CMK (cell line): ENCODE measurements at regions not wholly inside any gene's neighbourhood (a gene's known extent, or its start where the extent isn't known, plus 50 kb on each side); places are given as distances from the start of the nearest gene placed in this dataset.
"Not testable (repeated sequence)": the region's sequence is repeated elsewhere in the genome, so short reads cannot be mapped to it uniquely, and the experiment has no call there.

Source experiments
- DNase-seq: peaks from one replicate; pipeline ENCODE4 v3.0.0-alpha.2; 2010; ENCODE audit warnings: low read depth

- no peak for DNase-seq
These were observed 51.6 kb upstream of the BLTP1 start for GRCh38 chr4:122100508-122100907.

GRCh38 chr4:122099896-122100295 lies 52.2 kb upstream of the BLTP1 start:
- no peak for DNase-seq

DNA sequence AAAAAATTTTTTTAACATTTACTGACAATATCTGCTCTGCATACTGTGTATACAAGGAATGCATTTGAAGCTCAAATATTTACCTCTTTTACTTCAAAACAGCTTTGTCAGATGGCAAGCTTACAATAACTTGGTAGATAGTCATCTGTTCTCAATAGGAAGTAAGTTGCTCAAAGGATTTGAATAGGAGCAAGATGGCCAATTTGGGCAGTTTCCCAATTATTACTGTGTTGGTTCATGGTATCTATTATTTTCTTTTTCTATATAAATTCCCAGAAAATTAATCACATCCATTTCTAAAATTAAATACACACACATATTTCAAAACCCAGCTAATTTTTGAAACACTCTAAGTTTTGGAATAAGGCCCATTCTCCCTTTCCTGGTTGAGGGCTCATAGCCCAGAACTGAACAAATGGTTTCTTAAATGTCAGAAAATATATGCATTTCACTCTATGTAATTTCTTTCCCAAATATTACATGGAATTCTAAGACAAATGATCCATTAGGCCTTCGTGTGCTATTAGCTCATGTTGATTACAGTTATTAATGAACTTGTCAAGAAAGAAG lies 60.2 kb upstream of the BLTP1 start:
- no peak for DNase-seq

- no peak for DNase-seq
These were observed 60.7 kb upstream of the BLTP1 start for GRCh38 chr4:122091397-122091796.

GRCh38 chr4:122090989-122091388 lies 61.1 kb upstream of the BLTP1 start:
- no peak for DNase-seq

DNA sequence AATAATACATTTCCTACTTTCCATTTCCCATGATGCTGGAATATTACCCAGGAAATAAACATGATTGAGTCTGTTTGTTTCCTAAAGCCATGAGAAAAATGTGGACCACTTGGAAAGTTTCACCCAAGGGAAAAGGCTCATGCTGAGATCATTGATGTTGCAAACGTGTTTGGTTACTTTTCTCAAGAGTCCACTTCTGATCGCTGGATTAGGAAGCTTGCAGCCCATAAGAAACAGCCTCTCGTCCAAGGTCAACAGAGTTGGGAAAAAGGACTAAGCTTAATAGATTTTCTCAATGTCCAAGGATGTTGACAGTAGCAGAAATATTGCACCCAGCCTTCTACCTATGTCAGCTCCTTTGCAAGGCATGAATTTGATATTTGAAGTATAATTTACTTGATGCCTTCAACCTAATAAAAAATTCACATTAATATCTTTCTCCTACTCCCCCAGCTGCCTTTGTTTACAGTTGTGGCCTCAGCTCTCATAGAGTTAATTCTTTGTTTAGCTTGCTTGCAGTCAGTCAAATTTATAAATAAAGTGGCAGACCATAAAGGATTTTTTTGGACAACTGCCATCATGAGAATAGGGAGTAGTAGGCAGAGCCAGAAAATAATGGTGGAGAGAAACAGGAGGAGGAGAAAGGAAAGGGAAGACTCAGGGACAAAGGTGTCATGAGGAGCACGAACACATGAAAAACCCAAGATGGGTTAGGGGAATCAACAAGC lies 65.6 kb upstream of the BLTP1 start:
- no peak for DNase-seq

DNA sequence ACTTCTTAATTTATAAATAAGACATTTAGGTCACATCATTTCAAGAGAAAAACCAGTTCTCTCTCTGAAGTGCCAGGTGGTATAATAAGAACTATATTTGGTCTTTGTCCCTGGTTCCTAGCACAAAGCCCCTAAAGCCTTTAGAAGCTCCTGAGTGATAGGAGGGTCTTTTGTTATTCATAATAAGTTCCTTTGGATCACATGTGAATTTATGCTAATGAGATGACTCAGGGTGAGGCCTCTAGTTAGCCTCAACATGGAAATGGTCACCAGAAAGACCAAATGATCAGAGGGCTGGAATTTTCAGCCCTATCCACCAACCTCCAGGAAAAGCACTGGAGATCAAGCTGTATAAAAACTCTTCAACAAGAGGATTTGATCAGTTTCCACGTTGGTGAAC lies 68.1 kb upstream of the BLTP1 start:
- DNase-seq, result no peak

DNA sequence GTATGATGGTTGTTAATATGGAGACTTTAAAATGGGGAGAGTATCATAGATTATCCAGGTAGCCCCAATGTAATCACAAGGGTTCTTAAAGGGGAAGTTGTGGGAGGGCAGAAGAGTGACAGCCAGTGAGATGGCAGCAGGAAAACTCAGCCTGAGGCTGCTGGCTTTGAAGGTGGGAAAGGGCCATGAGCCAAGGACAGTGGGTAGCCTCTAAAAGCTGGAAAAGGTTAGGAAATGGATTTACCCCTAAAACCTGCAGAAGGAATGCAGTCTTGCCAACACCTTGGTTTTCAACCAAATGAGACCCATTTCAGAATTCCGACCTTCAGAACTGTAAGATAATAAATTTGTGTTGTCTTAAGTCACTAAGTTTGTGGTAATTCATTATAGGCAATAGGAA lies 68.8 kb upstream of the BLTP1 start:
- DNase-seq, result no peak

DNA sequence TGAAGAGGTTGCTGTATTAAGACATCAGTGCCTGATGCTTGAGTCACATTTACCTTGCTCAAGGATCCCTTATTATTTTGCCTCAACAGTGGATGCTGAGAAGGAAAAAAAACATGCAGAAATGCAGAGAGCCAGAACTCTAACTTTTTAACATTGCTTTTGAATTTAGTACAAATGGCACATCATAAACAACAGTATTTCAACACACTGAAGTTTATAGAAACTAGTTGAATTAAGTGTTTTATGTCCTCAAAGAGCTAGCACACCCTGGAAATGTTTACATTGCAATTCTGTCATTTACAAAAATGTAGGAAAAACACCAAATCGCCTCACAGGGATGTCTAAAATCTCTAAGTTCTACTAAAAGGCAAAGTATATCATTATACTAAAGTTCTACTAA lies 69.5 kb upstream of the BLTP1 start:
- no peak for DNase-seq

GRCh38 chr4:122077653-122078052 lies 74.5 kb upstream of the BLTP1 start:
- DNase-seq, result not testable (repeated sequence)

DNA sequence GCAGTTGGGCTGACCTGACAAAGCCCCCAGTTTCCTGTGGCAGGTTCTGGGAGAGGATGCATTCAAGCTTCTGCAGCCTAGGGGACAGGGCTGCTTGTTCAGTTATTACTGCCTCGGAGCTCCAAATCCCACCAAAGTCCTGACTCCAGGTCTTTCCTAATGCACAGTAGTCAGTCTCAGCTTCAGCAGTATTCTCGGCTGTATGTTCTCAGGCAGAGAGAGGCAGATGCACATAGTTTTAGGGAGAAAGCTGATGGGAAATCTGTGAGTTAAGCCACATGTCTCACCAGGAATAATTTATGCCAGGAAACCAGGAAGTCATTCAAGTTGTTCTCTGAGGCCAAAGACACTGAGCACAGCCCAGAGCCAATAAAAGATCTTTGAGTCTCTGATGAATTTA lies 75.3 kb upstream of the BLTP1 start:
- DNase-seq, result not testable (repeated sequence)

GRCh38 chr4:122073615-122074014 lies 78.5 kb upstream of the BLTP1 start:
- DNase-seq, result no peak

GRCh38 chr4:122065915-122066314 lies 86.2 kb upstream of the BLTP1 start:
- no peak for DNase-seq

GRCh38 chr4:122065149-122065548 lies 87.0 kb upstream of the BLTP1 start:
- DNase-seq, result no peak

- DNase-seq, result no peak
These were observed 98.9 kb upstream of the BLTP1 start for GRCh38 chr4:122053186-122053585.

- DNase-seq, result no peak
These were observed 99.5 kb upstream of the BLTP1 start for GRCh38 chr4:122052677-122053076.

DNA sequence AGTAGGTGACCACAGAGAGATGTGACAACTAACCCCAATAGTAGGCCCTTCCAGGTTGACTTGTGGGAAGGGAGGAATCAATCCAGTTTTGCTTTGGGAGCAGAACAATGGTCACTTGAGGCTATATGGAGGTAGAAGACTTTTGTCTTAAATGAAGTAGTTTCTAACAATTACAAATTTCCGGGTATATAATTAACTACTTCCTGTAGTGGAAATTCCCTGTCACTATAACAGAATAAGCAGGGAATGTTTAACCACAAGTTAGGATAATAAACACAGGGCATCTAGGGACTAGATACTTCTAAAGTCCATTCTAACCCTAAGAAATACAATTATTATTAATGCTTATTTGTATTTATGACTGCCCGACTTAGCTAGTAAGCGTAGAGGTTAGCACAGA lies 99.0 kb upstream of the TRPC3 start:
- no peak for DNase-seq

- DNase-seq, result peak; percentile 9
These were observed 95.9 kb upstream of the TRPC3 start for GRCh38 chr4:122047456-122048425.

DNA sequence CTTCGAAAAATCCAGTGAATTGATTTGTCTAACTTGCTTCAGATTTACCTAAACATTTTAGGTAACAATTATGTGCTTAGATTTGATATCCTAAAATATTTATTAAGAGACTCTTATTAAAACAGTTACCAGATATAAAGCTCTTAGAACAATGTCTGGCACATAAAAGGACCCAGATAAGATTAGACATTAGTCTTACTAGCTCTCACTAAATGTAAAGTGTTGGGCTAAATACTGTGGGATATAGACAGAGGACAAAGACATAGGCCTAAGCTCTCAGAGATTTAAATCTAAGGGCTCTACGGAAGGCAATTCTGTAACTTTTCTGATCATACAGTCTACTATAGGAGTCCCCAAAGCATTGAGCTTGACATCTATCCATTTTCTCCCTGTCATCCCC lies 94.4 kb upstream of the TRPC3 start:
- DNase-seq, result no peak

DNA sequence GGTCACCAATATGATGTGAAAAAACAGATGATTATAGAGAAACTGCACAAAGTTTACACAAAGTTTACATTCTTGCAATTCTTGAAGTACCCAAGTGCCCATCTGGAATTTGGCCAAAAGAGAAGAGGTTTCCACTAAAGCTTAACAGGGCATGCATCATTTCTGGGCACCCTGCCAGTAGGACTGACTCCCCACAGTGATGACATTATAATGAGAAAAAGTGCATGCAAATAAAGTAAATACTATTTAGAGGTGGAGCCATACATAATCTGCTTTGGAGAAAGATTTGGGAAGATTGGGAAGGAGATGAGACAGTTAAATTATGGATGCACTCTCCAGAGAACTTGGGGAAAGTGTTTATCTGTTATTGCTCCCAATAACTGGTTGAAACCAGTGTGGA lies 93.7 kb upstream of the TRPC3 start:
- peak; percentile 11 for DNase-seq

DNA sequence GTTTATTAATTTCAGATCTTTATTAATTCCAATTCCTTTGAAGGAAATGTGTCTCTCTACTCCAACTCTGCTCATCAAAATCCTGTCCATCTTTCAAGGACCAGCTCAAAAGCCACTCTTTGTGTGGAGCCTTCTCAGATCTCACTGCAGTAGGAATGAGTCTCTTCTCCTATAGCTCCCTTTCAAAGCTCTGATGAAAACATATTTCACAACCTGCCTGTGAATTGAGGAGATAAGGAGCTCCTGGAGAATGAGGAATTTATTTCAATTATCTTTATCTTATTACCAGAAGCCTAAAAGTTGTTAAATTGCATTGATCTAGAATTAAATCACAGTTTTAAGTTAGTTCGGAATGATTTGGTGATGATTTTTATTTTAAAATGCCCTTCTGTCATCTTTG lies 92.6 kb upstream of the TRPC3 start:
- no peak for DNase-seq

- no peak for DNase-seq
These were observed 89.5 kb upstream of the TRPC3 start for GRCh38 chr4:122041312-122041711.

GRCh38 chr4:122038896-122039295 lies 87.0 kb upstream of the TRPC3 start:
- no peak for DNase-seq
